Common myeloid progenitor, CD34-positive (primary cell): ENCODE measurements at regions not wholly inside any gene's neighbourhood (a gene's known extent, or its start where the extent isn't known, plus 50 kb on each side); places are given as distances from the start of the nearest gene placed in this dataset.

ENCODE experiments used
- CTCF ChIA-PET: fragments of 350-600 bp; sonication (Branson Sonifier 250); formaldehyde crosslinking; loops from one replicate; lab custom pipeline; 2021; ENCODE audit warnings: antibody characterized with exemption; lab: Charles Lee
- POLR2A ChIA-PET: fragments of 350-600 bp; sonication (Branson Sonifier 250); formaldehyde crosslinking; loops from one replicate; lab custom pipeline; 2021; ENCODE audit warnings: antibody characterized with exemption; lab: Charles Lee
- DNase-seq, 3 donors: peaks; one replicate each; pipeline versions ENCODE4 v3.0.0 to v3.0.0-alpha.2; 2013
- H3K27ac ChIP-seq, 2 experiments: 1 replicate in 1 of 2; 2 replicates in 1 of 2; pipeline ENCODE4 v1.7.0; 2013; ENCODE audit warnings: inconsistent platforms in 2 of 2, low read length in 2 of 2, mild to moderate bottlenecking in 2 of 2, low read depth in 1 of 2, moderate library complexity in 1 of 2; ENCODE audit not compliant: severe bottlenecking in 2 of 2, insufficient read depth in 1 of 2, poor library complexity in 1 of 2
- H3K27me3 ChIP-seq, 5 experiments: replicated peaks in 2 of 5; 1 replicate in 3 of 5; 2 replicates in 2 of 5; pipeline versions ENCODE4 v1.6.1 to v1.7.0; 2013; ENCODE audit warnings: low read length in 4 of 5, mild to moderate bottlenecking in 2 of 5, moderate library complexity in 2 of 5, inconsistent platforms in 1 of 5; ENCODE audit not compliant: insufficient read depth in 5 of 5, control insufficient read depth in 4 of 5
- H3K36me3 ChIP-seq, 4 experiments: 1 replicate in 2 of 4; 2 replicates in 2 of 4; pipeline versions ENCODE4 v1.6.1 to v1.7.0; 2013; ENCODE audit warnings: low read length in 3 of 4, control low read depth in 1 of 4, mild to moderate bottlenecking in 1 of 4; ENCODE audit not compliant: control insufficient read depth in 4 of 4, insufficient read depth in 4 of 4
- H3K4me1 ChIP-seq, 4 experiments: 1 replicate in 3 of 4; 2 replicates in 1 of 4; pipeline versions ENCODE4 v1.6.1 to v1.7.1; 2013; ENCODE audit warnings: low read length in 3 of 4, mild to moderate bottlenecking in 3 of 4, control low read depth in 1 of 4, inconsistent platforms in 1 of 4, moderate library complexity in 1 of 4; ENCODE audit not compliant: control insufficient read depth in 4 of 4, insufficient read depth in 4 of 4; ENCODE audit errors: control extremely low read depth in 1 of 4
- H3K4me3 ChIP-seq, 7 experiments: 1 replicate in 4 of 7; 2 replicates in 3 of 7; pipeline versions ENCODE4 v1.5.1 to v1.7.0; 2013; ENCODE audit warnings: mild to moderate bottlenecking in 7 of 7, low read length in 6 of 7, moderate library complexity in 6 of 7, inconsistent platforms in 2 of 7, low read depth in 2 of 7, control low read depth in 1 of 7; ENCODE audit not compliant: insufficient read depth in 4 of 7, control insufficient read depth in 1 of 7; ENCODE audit errors: extremely low read depth in 1 of 7
- H3K9me3 ChIP-seq, 5 experiments: 1 replicate in 4 of 5; 2 replicates in 1 of 5; pipeline versions ENCODE4 v1.6.1 to v1.7.1; 2013; ENCODE audit warnings: low read length in 4 of 5, mild to moderate bottlenecking in 2 of 5, inconsistent platforms in 1 of 5, low read depth in 1 of 5, moderate library complexity in 1 of 5; ENCODE audit not compliant: control insufficient read depth in 4 of 5, insufficient read depth in 2 of 5; ENCODE audit errors: control extremely low read depth in 1 of 5
- WGBS: methylation state at CpG from one replicate; pipeline ENCODE4 v1.1.5; 2013; ENCODE audit not compliant: insufficient coverage; 5-methylcytosine and 5-hydroxymethylcytosine counted together

- no peak overlapping the region for H3K27ac ChIP-seq
- DNase-seq, result no peak
- peaks cover 0 to 3% (median 0%) of the 10 kb centered on the region in 5 experiments for H3K9me3 ChIP-seq
- 86% methylated on average over 2 of the region's 2 CpGs for WGBS
- no peak overlapping the region for H3K4me3 ChIP-seq
- no peaks in the 10 kb centered on the region for H3K4me1 ChIP-seq
- ChIA-PET CTCF (no interaction called here), POLR2A (no interaction called here)
- peaks cover 0 to 5% (median 3%) of the 10 kb centered on the region in 5 experiments for H3K27me3 ChIP-seq
- H3K36me3 ChIP-seq, result no peaks in the 10 kb centered on the region
Observed at GRCh38 chr20:48052475-48052835, 267.2 kb upstream of the SULF2 start.

GRCh38 chr20:48051794-48052474 is 266.7 kb upstream of the SULF2 start:
- 0% methylated on average over 1 of the region's 3 CpGs for WGBS
- H3K9me3 ChIP-seq, result peaks cover 0 to 3% (median 0%) of the 10 kb centered on the region in 5 experiments
- no peaks in the 10 kb centered on the region for H3K36me3 ChIP-seq
- no peaks in the 10 kb centered on the region for H3K4me1 ChIP-seq
- H3K27me3 ChIP-seq, result peaks cover 0 to 5% (median 3%) of the 10 kb centered on the region in 5 experiments
- no peak overlapping the region for H3K27ac ChIP-seq
- no peak overlapping the region for H3K4me3 ChIP-seq
- no peak for DNase-seq
- ChIA-PET POLR2A (no interaction called here), CTCF (no interaction called here)

GRCh38 chr20:48049641-48050040 is 264.4 kb upstream of the SULF2 start:
- Histone ChIP-seq H3K27me3 (peaks cover 0 to 5% (median 3%) of the 10 kb centered on the region in 5 experiments), H3K36me3 (no peaks in the 10 kb centered on the region), H3K27ac (no peak overlapping the region), H3K4me3 (no peak overlapping the region), H3K4me1 (no peaks in the 10 kb centered on the region), H3K9me3 (peaks cover 0 to 3% (median 0%) of the 10 kb centered on the region in 5 experiments)
- 100% methylated on average over 1 of the region's 1 CpG for WGBS
- POLR2A ChIA-PET, result no interaction called here
- DNase-seq, result no peak
- CTCF ChIA-PET, result no interaction called here

- H3K4me3 ChIP-seq, result no peak overlapping the region
- peaks cover 0 to 5% (median 3%) of the 10 kb centered on the region in 5 experiments for H3K27me3 ChIP-seq
- DNase-seq, result no peak
- no CpG with 5 or more reads among the region's 3 CpGs for WGBS
- ChIA-PET POLR2A (interaction anchor here (0.6 kb wide), 2 partner anchors 88 to 999 kb away, joined by 3 to 4 read pairs; no protein-coding TSS in a partner anchor), CTCF (no interaction called here)
- H3K36me3 ChIP-seq, result no peaks in the 10 kb centered on the region
- H3K9me3 ChIP-seq, result peaks cover 0 to 3% (median 0%) of the 10 kb centered on the region in 5 experiments
- no peaks in the 10 kb centered on the region for H3K4me1 ChIP-seq
- H3K27ac ChIP-seq, result no peak overlapping the region
Observed at GRCh38 chr20:48049171-48049570, 263.9 kb upstream of the SULF2 start.

GRCh38 chr20:48047447-48047846 is 262.2 kb upstream of the SULF2 start:
- POLR2A ChIA-PET, result no interaction called here
- DNase-seq, result no peak
- 73% methylated on average over 1 of the region's 4 CpGs for WGBS
- Histone ChIP-seq H3K27ac (no peak overlapping the region), H3K4me1 (no peaks in the 10 kb centered on the region), H3K4me3 (no peak overlapping the region), H3K27me3 (peaks cover 0 to 5% (median 3%) of the 10 kb centered on the region in 5 experiments), H3K36me3 (no peaks in the 10 kb centered on the region), H3K9me3 (peaks cover 0 to 3% (median 0%) of the 10 kb centered on the region in 5 experiments)
- CTCF ChIA-PET, result no interaction called here

GRCh38 chr20:48042628-48043027 is 257.3 kb upstream of the SULF2 start:
- Histone ChIP-seq H3K36me3 (no peaks in the 10 kb centered on the region), H3K27me3 (peaks cover 0 to 6% (median 4%) of the 10 kb centered on the region in 5 experiments), H3K4me1 (no peaks in the 10 kb centered on the region), H3K4me3 (no peak overlapping the region), H3K9me3 (peaks cover 0 to 4% (median 0%) of the 10 kb centered on the region in 5 experiments), H3K27ac (no peak overlapping the region)
- ChIA-PET POLR2A (no interaction called here), CTCF (no interaction called here)
- no peak for DNase-seq
- 90% methylated on average over 5 of the region's 7 CpGs for WGBS

GRCh38 chr20:48041078-48041780 is 255.9 kb upstream of the SULF2 start:
- no peak overlapping the region for H3K4me3 ChIP-seq
- no peak overlapping the region for H3K27ac ChIP-seq
- H3K27me3 ChIP-seq, result peaks cover 0 to 4% (median 2%) of the 10 kb centered on the region in 5 experiments
- WGBS, result 68% methylated on average over 9 of the region's 17 CpGs
- DNase-seq, result no peak
- POLR2A ChIA-PET, result no interaction called here
- H3K4me1 ChIP-seq, result no peaks in the 10 kb centered on the region
- CTCF ChIA-PET, result interaction anchor here (1.0 kb wide), 1 partner anchor 18 kb away, joined by 3 read pairs; no protein-coding TSS in a partner anchor
- peaks cover 0 to 4% (median 0%) of the 10 kb centered on the region in 5 experiments for H3K9me3 ChIP-seq
- H3K36me3 ChIP-seq, result no peaks in the 10 kb centered on the region
